Peyer's patch (tissue), 4 donors: ENCODE measurements at regions not wholly inside any gene's neighbourhood (a gene's known extent, or its start where the extent isn't known, plus 50 kb on each side); places are given as distances from the start of the nearest gene placed in this dataset.

Experiments used
- POLR2A ChIP-seq, 2 donors: fragments of 450-650 bp; IDR thresholded peaks; one replicate each; pipeline ENCODE4 v1.5.1; 2017; ENCODE audit warnings: antibody characterized with exemption in 2 of 2, mild to moderate bottlenecking in 2 of 2, moderate library complexity in 2 of 2
- TF ChIP-seq, protein P1 (sequence below), 6 experiments: fragments of 450-650 bp in 4 of 6; fragments of 200-600 bp in 2 of 6; sonication (generic) in 1 of 6; IDR thresholded peaks; one replicate each; pipeline ENCODE4 v1.5.1; 2017 to 2019; ENCODE audit warnings: antibody characterized with exemption in 6 of 6, mild to moderate bottlenecking in 3 of 6, moderate library complexity in 1 of 6

DNA sequence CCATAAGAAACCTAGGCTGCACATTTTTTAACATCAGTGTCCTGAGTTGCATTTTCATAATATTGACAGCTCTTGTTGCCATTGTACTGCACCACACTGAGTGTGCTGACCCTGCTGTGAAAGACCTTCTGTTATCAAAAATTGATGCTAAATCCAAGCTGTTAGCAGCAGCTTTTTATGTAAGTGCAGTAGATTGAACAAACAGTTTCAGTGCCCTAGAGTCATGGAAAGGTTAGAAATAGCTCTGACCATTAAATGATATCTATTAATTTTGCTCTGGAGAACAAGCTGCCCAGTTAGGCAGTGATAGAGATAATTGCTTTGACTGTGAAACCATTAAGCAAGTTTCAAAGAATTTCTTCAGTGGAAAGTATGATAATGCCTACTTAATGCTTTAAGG is 1289.2 kb upstream of the PCDH20 start:
- no peak for TF ChIP-seq POLR2A (IDR thresholded peaks at IDR 0.05)
- TF ChIP-seq, protein P1, sequence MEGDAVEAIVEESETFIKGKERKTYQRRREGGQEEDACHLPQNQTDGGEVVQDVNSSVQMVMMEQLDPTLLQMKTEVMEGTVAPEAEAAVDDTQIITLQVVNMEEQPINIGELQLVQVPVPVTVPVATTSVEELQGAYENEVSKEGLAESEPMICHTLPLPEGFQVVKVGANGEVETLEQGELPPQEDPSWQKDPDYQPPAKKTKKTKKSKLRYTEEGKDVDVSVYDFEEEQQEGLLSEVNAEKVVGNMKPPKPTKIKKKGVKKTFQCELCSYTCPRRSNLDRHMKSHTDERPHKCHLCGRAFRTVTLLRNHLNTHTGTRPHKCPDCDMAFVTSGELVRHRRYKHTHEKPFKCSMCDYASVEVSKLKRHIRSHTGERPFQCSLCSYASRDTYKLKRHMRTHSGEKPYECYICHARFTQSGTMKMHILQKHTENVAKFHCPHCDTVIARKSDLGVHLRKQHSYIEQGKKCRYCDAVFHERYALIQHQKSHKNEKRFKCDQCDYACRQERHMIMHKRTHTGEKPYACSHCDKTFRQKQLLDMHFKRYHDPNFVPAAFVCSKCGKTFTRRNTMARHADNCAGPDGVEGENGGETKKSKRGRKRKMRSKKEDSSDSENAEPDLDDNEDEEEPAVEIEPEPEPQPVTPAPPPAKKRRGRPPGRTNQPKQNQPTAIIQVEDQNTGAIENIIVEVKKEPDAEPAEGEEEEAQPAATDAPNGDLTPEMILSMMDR (IDR thresholded peaks at IDR 0.05): no peak
